MM.1S (cell line): ENCODE measurements at regions not wholly inside any gene's neighbourhood (a gene's known extent, or its start where the extent isn't known, plus 50 kb on each side); places are given as distances from the start of the nearest gene placed in this dataset.

Experiments used
- CTCF ChIP-seq: fragments of 300-600 bp; sonication (generic); IDR thresholded peaks from 2 replicates; pipeline ENCODE4 v1.5.1; 2016; ENCODE audit warnings: antibody characterized with exemption, low read length, mixed read lengths
- EZH2 ChIP-seq: fragments of 300-600 bp; sonication (generic); optimal IDR thresholded peaks from 2 replicates; pipeline ENCODE3; 2017; ENCODE audit warnings: low read depth, mild to moderate bottlenecking, antibody characterized with exemption, low read length, mixed read lengths
- EZH2phosphoT487 ChIP-seq: fragments of 300-600 bp; sonication (generic); IDR thresholded peaks from 2 replicates; pipeline ENCODE4 v1.6.1; 2018; ENCODE audit warnings: antibody characterized with exemption, low read length

- TF ChIP-seq CTCF, result no peak
- TF ChIP-seq EZH2, result no peak
- no peak for TF ChIP-seq EZH2phosphoT487
These were observed 258.2 kb downstream of the PHLDA1 start for GRCh38 chr12:75773377-75773776.
